SKM-1 (cell line): ENCODE measurements at regions not wholly inside any gene's neighbourhood (a gene's known extent, or its start where the extent isn't known, plus 50 kb on each side); places are given as distances from the start of the nearest gene placed in this dataset.
"Not testable (repeated sequence)": the region's sequence is repeated elsewhere in the genome, so short reads cannot be mapped to it uniquely, and the experiment has no call there.

Experiments
- DNase-seq: peaks from one replicate; lab custom pipeline; 2025; ENCODE audit not compliant: unreplicated experiment; lab: John Stamatoyannopoulos, UW

GRCh38 chr11:67805253-67806126, 131.1 kb upstream of the ALDH3B2 start:
- DNase-seq: peak; percentile 85

- not testable (repeated sequence) for DNase-seq
These were observed 130.2 kb upstream of the ALDH3B2 start for GRCh38 chr11:67804435-67805252.

GRCh38 chr11:67803519-67803918, 129.1 kb upstream of the ALDH3B2 start:
- DNase-seq: not testable (repeated sequence)

- DNase-seq: not testable (repeated sequence)
These were observed 128.6 kb upstream of the ALDH3B2 start for GRCh38 chr11:67803055-67803454.

- not testable (repeated sequence) for DNase-seq
These were observed 128.2 kb upstream of the ALDH3B2 start for GRCh38 chr11:67802623-67803022.

- not testable (repeated sequence) for DNase-seq
These were observed 127.0 kb upstream of the ALDH3B2 start for GRCh38 chr11:67801397-67801796.

GRCh38 chr11:67800591-67800990, 126.2 kb upstream of the ALDH3B2 start:
- DNase-seq: not testable (repeated sequence)

- DNase-seq: not testable (repeated sequence)
These were observed 125.4 kb upstream of the ALDH3B2 start for GRCh38 chr11:67799808-67800207.

- not testable (repeated sequence) for DNase-seq
These were observed 123.5 kb upstream of the ALDH3B2 start for GRCh38 chr11:67797726-67798521.

GRCh38 chr11:67795746-67796145, 121.3 kb upstream of the ALDH3B2 start:
- no peak for DNase-seq

GRCh38 chr11:67793750-67794149, 119.3 kb upstream of the ALDH3B2 start:
- DNase-seq: not testable (repeated sequence)

- not testable (repeated sequence) for DNase-seq
These were observed 118.0 kb upstream of the ALDH3B2 start for GRCh38 chr11:67792273-67792990.

- DNase-seq: not testable (repeated sequence)
These were observed 117.3 kb upstream of the ALDH3B2 start for GRCh38 chr11:67791598-67792170.

GRCh38 chr11:67788341-67788695, 113.9 kb upstream of the ALDH3B2 start:
- not testable (repeated sequence) for DNase-seq

GRCh38 chr11:67787681-67788340, 113.4 kb upstream of the ALDH3B2 start:
- DNase-seq: not testable (repeated sequence)

- DNase-seq: not testable (repeated sequence)
These were observed 107.5 kb upstream of the ALDH3B2 start for GRCh38 chr11:67781967-67782366.

- not testable (repeated sequence) for DNase-seq
These were observed 107.1 kb upstream of the ALDH3B2 start for GRCh38 chr11:67781506-67781905.

GRCh38 chr11:67780056-67780455, 105.6 kb upstream of the ALDH3B2 start:
- no peak for DNase-seq

GRCh38 chr11:67779189-67779875, 104.9 kb upstream of the ALDH3B2 start:
- not testable (repeated sequence) for DNase-seq
